ENCODE measurements at regions not wholly inside any gene's neighbourhood (a gene's known extent, or its start where the extent isn't known, plus 50 kb on each side); places are given as distances from the start of the nearest gene placed in this dataset.

- TF ChIP-seq ZNF335 (tag by site-specific recombination; conservative IDR thresholded peaks at IDR 0.05) (no peak), TRIM28 (IDR thresholded peaks at IDR 0.05; ENCODE audit: borderline replicate concordance, low read length) (no peak), BCL6B (tag by site-specific recombination; IDR thresholded peaks at IDR 0.05) (no peak), ZNF280C (tag by site-specific recombination; IDR thresholded peaks at IDR 0.05) (no peak), CTCF (tag by site-specific recombination; IDR thresholded peaks at IDR 0.05) (no peak), AEBP2 (tag by site-specific recombination; IDR thresholded peaks at IDR 0.05; ENCODE audit: borderline replicate concordance) (no peak), SP2 (tag by site-specific recombination; IDR thresholded peaks at IDR 0.05) (no peak), REST (tag by site-specific recombination; IDR thresholded peaks at IDR 0.05) (no peak), ATF2 (tag by site-specific recombination; IDR thresholded peaks at IDR 0.05; ENCODE audit: low read depth) (no peak), ZNF704 (tag by site-specific recombination; IDR thresholded peaks at IDR 0.05) (no peak), ZFP37 (tag by site-specific recombination; IDR thresholded peaks at IDR 0.05) (no peak), ZNF544 (tag by site-specific recombination; IDR thresholded peaks at IDR 0.05) (no peak), ZNF558 (tag by site-specific recombination; IDR thresholded peaks at IDR 0.05) (no peak)
Observed at GRCh38 chr12:43167691-43168090, 384.3 kb downstream of the ADAMTS20 start.
